ENCODE measurements at regions not wholly inside any gene's neighbourhood (a gene's known extent, or its start where the extent isn't known, plus 50 kb on each side); places are given as distances from the start of the nearest gene placed in this dataset.

GRCh38 chr15:85277847-85278370 lies 102.5 kb upstream of the AKAP13 start:
- TF ChIP-seq CTCF (IDR thresholded peaks at IDR 0.05) = no peak
- no peak for TF ChIP-seq POLR2A (IDR thresholded peaks at IDR 0.05)
